ENCODE measurements at regions not wholly inside any gene's neighbourhood (a gene's known extent, or its start where the extent isn't known, plus 50 kb on each side); places are given as distances from the start of the nearest gene placed in this dataset.

- no peak for DNase-seq (ENCODE audit: low read depth in 2 of 3, low spot score in 1 of 3)
Observed at GRCh38 chr3:35519936-35520335, 119.4 kb upstream of the ARPP21 start.

GRCh38 chr3:35521196-35521595 is 118.1 kb upstream of the ARPP21 start:
- DNase-seq (ENCODE audit: low read depth in 2 of 3, low spot score in 1 of 3): no peak

GRCh38 chr3:35522450-35522849 is 116.9 kb upstream of the ARPP21 start:
- DNase-seq (ENCODE audit: low read depth in 2 of 3, low spot score in 1 of 3): no peak

DNA sequence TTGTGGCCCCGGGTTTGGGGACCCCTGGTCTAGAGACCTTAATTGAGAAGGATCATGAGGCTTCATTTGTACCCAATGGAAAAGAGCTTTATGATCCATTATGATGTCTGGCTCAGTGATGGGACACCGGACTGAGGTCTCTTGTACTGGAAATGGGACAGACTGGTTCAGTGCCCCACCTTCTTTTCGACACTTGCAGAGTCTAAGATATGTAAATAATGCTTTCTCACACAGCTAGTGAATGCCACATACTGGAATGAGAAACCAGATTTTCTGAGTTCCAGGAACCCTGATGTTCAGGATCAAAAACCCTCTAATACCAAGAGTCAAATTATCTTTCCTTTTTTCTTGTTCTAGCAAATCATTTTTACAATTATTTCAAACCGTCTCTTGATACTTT is 116.3 kb upstream of the ARPP21 start:
- DNase-seq (ENCODE audit: low read depth in 2 of 3, low spot score in 1 of 3): no peak

- DNase-seq (ENCODE audit: low read depth in 2 of 3, low spot score in 1 of 3): no peak
Observed at GRCh38 chr3:35523838-35524237, 115.5 kb upstream of the ARPP21 start.

GRCh38 chr3:35524856-35525255 is 114.5 kb upstream of the ARPP21 start:
- DNase-seq (ENCODE audit: low read depth in 2 of 3, low spot score in 1 of 3): no peak

- no peak for DNase-seq (ENCODE audit: low read depth in 2 of 3, low spot score in 1 of 3)
Observed at GRCh38 chr3:35528728-35529127, 110.6 kb upstream of the ARPP21 start.

DNA sequence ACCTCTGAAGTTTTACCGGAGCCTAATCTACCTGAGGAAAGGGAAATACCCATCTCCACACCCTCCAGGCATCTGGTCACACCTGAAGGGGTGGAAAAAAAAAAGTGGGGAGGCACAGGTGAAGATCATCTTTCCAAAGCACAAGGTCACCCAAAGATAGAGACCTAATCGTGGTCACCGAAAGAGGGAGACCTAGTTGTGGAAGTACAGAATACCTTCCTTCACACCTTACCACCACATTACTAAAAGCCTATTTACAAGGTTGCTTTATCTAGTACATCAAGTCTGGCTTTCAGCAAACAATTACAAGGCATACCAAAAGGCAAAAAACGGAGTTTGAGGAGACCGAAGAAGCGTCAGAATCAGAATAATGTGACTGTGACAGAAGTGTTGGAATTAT is 110.0 kb upstream of the ARPP21 start:
- DNase-seq (ENCODE audit: low read depth in 2 of 3, low spot score in 1 of 3): no peak

DNA sequence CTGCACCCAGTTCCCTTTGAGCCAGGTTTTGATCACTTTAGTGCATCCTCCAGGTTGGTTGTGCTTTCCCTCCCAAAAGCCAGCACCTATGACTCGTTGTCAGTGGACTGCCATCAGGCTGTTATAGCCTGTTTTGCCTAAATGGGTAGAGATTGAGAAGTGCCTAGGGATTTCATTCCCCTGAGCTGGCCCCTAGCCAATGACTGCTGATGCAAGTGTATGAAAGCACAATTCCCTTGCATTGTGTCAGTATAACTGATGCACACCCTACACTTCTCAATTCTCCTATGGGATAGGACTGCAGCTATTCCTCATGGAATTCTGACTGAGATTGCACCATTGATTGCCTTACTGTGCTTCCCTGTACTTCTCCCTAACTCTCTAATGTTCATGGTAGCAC is 102.1 kb upstream of the ARPP21 start:
- no peak for DNase-seq (ENCODE audit: low read depth in 2 of 3, low spot score in 1 of 3)

- no peak for DNase-seq (ENCODE audit: low read depth in 2 of 3, low spot score in 1 of 3)
Observed at GRCh38 chr3:35544976-35545375, 94.3 kb upstream of the ARPP21 start.

DNA sequence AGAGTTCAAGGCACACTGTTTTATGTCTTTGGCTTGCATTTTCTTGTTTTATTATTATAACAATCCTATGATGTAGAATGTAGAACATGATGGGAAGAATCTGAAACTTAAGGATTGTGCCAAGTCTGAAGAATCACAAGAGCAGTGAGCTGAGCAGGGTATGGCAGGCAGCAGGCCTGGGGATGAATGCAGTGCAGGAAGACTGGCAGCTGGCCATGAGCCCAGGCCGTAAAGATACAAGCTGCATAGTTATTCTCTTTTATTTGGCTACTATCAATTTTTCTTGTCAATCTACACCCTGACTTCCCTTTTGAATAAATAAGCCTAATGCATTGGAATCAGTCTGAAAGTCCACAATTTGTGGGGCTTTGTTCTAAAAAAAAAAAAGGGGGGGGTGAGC is 89.6 kb upstream of the ARPP21 start:
- no peak for DNase-seq (ENCODE audit: low read depth in 2 of 3, low spot score in 1 of 3)

DNA sequence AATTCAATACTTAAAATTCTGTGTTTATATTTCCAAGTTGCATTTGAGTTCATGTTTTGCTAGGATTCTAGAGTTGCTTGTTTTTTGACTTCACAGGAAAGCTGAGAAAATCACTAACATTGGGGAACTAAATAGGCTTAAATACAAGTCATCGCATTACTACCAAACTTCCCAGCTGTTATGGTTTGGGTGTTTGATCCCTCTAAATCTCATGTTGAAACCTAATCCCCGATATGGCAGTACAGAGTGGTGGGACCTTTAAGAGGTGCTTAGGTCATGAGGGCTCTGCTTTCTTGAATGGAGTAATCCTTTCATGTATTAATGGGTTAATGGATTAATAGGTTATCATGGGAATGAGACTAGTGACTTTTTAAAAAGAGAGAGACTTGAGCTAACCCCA is 77.2 kb upstream of the ARPP21 start:
- no peak for DNase-seq (ENCODE audit: low read depth in 2 of 3, low spot score in 1 of 3)

GRCh38 chr3:35565048-35565447 is 74.3 kb upstream of the ARPP21 start:
- no peak for DNase-seq (ENCODE audit: low read depth in 2 of 3, low spot score in 1 of 3)

Data from stimulated activated CD4-positive, alpha-beta T cell treated with anti-CD3 and anti-CD28 coated beads, Interleukin-12 subunit alpha, Interleukin-12 subunit beta, amount 100 ng/mL, for 48 hours (primary cell).